NOMO-1 (cell line): ENCODE measurements at regions not wholly inside any gene's neighbourhood (a gene's known extent, or its start where the extent isn't known, plus 50 kb on each side); places are given as distances from the start of the nearest gene placed in this dataset.

Experiments used
- DNase-seq, 2 experiments: peaks; one replicate each; lab custom pipeline; 2025; ENCODE audit not compliant: unreplicated experiment in 2 of 2; lab: John Stamatoyannopoulos, UW

DNA sequence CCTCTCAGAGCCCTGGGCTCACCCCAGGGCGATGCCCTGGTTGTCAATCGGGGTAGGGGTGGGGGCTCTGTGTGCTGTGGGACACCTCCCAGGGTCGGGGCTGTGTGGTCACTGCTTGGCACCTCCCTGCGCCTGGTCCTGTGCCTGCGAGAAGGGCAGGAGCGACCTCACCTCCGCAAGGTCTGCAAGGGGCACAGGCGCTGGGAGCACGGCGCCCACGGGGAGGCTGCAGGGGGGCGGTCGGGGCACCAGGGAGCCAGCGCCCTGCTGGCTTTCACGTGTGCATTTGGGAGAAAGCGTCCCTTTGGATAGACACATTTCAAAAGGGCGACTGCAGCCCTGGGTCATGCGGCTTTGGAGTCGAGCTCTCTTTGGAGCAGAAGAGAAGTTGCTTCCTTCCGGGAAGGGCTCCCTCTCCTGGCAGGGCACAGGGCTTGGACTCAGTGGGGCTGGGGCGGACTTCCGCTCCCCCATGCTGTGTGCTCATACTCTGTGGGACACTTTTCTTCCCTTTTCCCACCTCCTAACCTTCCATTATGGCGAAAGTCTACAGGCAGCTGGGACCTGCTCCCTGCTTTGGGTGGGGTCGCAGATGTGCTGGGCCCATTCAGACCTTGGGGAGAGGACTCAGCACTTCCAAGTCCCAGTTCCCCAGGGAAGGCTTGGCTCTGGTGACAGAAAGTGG, 52.9 kb upstream of the SLC28A3 start:
- no peak for DNase-seq

DNA sequence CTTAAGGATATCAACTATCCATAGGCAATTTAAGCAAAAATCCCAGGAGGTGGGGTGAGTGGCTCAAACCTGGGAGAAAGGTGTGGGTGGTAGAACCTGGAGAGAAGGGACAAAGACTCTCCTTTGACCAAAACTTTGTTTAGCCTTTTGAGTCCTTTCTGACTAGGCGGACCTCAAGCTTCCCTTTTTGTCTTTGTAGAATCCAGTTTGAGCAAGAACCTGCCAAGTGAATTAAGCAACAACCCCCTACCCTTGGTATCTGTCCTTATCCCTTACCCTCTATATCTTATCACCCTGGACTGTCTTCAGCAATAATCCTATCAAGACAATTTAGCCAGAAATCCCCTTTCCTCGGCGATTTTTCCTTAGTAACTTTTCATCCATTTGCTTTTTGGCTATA, 53.5 kb upstream of the SLC28A3 start:
- DNase-seq, result peak; percentile 22 to 25

DNA sequence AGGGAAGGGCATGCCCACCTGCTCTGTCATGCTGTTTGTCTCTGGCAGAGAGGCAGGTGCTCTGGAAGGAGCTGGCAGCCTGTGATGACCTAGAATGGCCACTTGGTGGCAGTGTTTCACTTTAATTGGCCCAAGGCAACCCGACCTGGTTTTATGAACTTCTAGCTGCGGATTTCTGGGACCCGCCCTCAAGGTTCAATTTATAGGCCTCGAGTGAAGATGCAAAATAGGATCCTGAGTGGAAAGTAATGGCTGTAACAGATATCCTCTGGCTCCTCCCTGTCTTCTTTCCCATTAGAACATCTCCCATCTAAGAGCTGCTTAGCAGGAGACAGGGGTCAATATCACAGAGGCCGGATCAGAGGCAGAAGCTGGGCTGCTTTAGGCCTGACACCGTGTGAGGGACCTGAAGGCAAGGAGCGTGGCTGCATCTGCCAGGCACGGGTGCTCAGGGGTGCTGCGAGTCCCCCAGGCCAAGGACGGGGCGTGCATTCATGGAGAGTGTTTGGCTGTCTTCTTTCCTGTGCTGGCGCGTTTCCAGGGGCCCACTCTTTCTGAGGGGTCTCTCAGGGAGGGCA, 56.7 kb upstream of the SLC28A3 start:
- peak; percentile 35 to 37 for DNase-seq

DNA sequence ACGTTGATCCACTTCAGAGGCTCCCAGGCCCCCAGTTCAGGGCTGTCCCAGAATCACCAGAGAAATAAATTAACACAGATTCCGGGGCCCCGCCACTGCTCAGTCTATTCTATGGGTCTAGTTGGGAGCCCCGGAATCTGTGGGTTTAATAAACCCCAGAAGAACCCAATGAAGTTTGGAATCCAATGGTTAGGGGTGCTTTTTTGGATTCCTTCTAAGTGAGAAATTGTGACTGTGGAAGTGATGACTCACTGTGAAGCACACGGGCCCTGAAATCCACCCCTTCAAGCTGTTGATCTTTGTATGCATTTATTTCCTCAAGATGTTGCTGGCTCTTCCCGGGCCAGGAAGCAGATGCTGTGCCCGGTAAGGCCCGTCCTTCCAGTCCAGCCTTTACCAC, 57.3 kb upstream of the SLC28A3 start:
- no peak for DNase-seq

- DNase-seq, result no peak
These were observed 62.0 kb upstream of the SLC28A3 start for GRCh38 chr9:84402517-84402916.

- DNase-seq, result no peak
These were observed 62.7 kb upstream of the SLC28A3 start for GRCh38 chr9:84403288-84403687.

DNA sequence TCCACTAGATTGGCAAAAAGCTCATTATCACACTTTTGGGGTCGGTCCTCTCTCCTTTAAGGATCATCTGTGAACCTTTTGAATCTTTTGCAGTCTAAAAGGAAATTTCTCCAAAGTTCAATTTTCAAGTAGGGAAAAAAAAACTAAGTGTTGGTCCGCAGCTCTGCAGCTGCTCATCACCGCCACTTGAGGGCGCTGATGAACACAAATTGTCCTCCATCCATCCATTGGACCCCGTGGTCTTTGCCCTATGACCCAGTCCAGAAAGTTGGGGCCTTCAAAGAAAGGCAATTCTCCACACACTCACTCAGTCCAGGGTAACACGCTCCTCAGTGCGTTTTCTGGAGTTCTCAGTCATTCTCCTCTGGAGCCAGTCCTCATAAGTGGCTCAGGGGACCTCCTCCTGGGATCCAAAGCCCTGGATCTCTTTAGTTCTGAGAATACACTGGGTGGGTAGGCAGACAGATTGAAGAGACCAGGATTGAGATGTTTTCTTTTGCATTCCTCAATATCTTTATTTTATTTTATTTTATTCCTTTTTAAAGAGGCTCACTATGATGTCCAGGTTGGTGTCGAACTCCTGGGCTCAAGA, 63.6 kb upstream of the SLC28A3 start:
- DNase-seq, result no peak

- no peak for DNase-seq
These were observed 65.1 kb upstream of the SLC28A3 start for GRCh38 chr9:84405667-84406066.

- DNase-seq, result no peak
These were observed 67.9 kb upstream of the SLC28A3 start for GRCh38 chr9:84408416-84408815.

DNA sequence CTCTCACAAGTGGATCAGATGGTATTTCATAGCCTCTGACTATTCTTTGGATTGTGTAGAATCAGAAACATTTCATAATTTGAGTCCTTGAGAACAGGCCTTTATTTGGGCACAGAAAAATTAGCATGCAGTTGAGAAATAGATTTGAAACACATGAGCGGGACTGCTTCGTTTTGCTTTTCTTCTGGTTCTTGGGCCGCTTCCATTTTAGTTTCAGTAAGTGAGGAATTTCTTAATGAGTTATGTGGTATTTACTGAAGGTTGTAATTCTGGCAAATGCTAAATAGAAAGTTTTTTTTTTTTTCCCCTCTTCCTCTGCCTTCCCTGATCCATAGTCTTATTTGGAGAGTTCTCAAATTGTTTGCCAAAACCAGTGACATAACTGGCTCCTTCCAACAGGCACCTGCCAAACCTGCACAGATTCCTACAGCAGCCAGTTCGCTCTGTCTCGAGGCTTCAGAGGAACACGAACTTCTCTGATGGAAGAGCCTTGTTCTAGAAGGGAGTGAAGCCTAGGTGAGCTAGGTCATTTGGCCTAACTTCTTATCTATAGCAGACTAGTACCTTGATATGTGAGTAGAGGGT, 71.2 kb upstream of the SLC28A3 start:
- no peak for DNase-seq

GRCh38 chr9:84412654-84413053, 72.1 kb upstream of the SLC28A3 start:
- DNase-seq, result no peak

DNA sequence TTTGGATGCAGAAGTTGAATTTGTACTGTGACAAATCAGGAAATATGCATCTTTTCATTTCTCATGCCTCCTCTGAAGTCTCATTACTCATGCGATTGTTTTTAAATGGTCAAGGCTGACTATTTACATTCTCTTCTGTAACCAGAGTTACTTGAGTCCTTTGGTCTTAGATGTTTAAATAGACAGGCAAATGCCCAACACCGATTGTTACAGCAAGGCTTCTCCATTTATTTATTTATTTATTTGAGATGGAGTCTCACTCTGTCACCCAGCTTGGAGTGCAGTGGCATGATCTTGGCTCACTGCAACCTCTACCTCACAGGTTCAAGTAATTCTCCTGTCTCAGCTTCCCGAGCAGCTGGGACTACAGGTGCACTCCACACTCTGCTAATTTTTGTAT, 72.7 kb upstream of the SLC28A3 start:
- DNase-seq, result no peak

DNA sequence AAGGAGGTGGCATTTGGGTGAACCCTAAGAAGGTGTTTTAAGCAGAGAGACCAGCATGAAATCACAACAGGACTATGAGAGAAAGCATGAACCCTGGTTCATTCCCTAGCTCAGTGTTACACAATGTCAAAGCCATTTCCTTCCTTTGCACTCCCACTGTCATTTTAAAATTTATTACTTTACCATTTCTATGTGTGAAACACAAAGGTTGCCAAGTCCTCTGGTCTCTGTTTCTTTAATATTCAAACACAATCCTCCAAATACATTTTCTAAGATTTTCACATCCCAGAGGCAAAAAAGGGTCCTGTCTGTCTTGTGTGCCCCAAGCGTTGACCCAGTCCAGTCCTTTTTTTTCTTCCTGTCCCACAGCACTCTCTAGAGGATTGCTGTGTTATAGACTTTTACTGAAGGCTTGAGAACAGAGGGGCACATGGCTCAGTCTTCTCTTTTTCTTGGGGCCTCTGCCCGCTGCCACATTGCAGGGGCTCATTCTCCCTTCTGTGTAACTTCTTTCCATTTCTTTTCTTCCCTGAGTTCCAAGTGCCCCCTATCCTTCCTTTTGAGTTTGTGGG, 78.6 kb upstream of the SLC28A3 start:
- DNase-seq, result peak in 1 of 2 experiments; percentile 49

DNA sequence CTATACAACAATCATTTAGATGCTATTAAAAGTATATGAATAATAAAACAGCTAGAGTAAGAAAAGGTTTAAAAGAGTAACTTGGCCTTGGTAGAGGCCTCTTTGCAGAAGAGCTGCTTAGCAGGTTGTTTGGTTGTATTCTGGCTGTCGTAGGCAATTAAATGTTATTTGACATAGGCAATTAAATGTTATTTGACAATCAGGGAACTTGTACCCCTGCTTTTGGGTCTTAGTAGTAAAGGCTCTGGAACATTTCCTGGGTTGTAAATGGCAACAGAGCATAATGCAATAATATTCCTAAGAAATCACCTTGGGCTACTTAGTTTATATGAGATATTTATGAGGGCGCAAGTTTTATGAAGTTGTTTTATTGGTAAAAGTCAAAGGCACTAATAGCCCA, 84.4 kb upstream of the SLC28A3 start:
- DNase-seq, result no peak

- DNase-seq, result no peak
These were observed 92.2 kb upstream of the SLC28A3 start for GRCh38 chr9:84432746-84433145.

- no peak for DNase-seq
These were observed 95.3 kb upstream of the SLC28A3 start for GRCh38 chr9:84435902-84436301.

DNA sequence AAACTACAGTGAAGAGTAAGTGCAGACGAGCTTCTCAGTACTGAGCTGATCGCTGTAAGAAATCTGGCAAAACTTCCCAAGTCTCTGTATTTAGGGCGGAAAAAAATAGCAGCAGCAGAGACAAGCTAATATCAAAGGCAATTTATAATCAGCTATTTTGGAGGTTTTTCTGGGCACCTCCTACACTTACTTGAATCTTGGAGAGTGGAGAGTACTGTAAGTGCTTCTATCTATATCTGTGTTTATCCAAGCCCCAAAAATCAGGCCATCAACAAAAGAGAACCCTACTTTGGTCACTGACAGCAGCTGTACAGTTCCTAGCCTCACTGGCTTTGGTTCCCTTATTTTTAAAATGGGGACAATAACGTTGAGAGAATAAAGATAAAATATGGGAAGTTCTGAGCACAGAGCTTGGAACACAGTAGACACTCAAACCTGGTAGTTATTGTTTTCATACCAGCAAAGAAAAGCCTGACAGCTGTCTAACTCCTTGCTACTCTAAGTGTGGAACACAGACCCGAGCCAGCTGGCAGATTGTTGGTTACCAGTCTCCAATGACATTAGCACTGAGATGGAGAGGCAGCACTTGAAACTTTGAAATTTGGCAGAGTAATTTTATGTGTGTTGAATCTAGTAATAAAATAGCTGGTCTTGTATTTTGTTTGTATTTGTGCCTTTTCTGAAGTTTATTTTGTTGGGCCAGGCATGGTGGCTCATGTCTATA, 96.0 kb upstream of the SLC28A3 start:
- no peak for DNase-seq

DNA sequence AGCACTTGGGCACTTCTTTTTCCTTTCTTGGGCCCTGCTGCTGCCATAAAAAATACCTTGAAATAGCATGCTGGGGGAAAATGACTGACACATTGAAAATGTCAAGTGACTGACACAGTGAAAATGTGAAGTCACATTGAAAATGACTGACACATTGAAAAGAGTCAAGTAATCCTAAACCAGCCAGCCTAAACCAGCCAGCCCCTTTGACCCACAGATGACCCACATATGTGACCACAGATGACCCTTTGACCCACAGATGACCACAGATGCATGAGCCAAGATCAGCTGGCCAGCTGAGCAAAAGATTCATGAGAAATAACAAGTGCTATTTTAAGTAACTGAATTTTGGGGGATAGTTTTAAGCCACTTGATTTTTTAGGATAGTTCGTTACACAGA, 97.8 kb upstream of the SLC28A3 start:
- DNase-seq, result no peak

DNA sequence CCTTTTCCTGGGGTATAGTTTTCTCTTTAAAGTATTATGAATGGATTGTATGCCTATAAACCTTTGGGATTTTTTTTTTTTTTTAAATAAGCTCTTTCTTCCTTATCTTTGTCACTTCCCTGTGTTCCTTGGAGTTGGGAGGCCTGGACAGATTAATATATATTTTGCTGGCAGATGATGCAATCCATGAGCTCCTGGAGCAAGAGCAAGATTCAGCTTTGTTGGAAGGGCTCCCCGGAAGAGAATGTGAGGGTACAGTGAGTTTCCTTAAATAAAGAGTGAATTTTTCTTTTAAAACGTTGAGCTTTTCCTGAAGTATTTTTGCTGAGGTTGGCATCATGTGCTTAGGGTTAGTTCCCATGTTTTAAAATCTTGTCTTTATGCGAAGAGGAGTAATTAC, 98.7 kb upstream of the SLC28A3 start:
- no peak for DNase-seq

GRCh38 chr9:84442712-84443111, 102.2 kb upstream of the SLC28A3 start:
- no peak for DNase-seq

- DNase-seq, result no peak
These were observed 105.2 kb upstream of the SLC28A3 start for GRCh38 chr9:84445737-84446136.
